ENCODE measurements at regions not wholly inside any gene's neighbourhood (a gene's known extent, or its start where the extent isn't known, plus 50 kb on each side); places are given as distances from the start of the nearest gene placed in this dataset.
"Not testable (repeated sequence)": the region's sequence is repeated elsewhere in the genome, so short reads cannot be mapped to it uniquely, and the experiment has no call there.

DNA sequence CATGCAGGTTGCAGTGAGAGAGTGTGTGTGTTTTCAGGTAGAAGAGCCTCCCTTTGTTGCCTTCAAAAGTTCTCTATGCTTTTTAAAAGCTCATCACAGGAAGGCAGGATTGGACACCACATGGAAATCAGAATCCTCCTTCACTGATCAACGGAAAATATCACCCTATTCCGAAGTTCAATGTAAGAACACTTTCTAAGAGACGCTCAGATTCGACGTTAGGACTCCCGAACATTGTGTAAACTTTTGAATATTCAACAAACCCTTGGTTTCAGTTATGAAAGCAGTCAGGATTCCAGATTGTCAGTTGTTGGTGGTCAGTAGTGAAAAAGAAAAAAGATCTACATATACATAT is 561.4 kb upstream of the ID2 start:
- no peaks in the 10 kb centered on the region for H3K36me3 ChIP-seq (ENCODE audit: control insufficient read depth, insufficient read depth, low read length)
- WGBS (ENCODE audit: insufficient coverage, low lambda C conversion rate), result 43% methylated on average over 6 of the region's 6 CpGs
- peaks cover 51% of the 10 kb centered on the region for H3K4me1 ChIP-seq (ENCODE audit: control insufficient read depth, insufficient read depth, low read length)
- no peaks in the 10 kb centered on the region for H3K9me3 ChIP-seq (ENCODE audit: control insufficient read depth, low read depth, low read length)
- H3K27ac ChIP-seq (ENCODE audit: low read length), result peak overlapping the region; percentile 95
- no peaks in the 10 kb centered on the region for H3K27me3 ChIP-seq (ENCODE audit: control insufficient read depth, insufficient read depth, low read length)
- no peak overlapping the region for H3K4me3 ChIP-seq (ENCODE audit: low read length)
- no peak for DNase-seq

DNA sequence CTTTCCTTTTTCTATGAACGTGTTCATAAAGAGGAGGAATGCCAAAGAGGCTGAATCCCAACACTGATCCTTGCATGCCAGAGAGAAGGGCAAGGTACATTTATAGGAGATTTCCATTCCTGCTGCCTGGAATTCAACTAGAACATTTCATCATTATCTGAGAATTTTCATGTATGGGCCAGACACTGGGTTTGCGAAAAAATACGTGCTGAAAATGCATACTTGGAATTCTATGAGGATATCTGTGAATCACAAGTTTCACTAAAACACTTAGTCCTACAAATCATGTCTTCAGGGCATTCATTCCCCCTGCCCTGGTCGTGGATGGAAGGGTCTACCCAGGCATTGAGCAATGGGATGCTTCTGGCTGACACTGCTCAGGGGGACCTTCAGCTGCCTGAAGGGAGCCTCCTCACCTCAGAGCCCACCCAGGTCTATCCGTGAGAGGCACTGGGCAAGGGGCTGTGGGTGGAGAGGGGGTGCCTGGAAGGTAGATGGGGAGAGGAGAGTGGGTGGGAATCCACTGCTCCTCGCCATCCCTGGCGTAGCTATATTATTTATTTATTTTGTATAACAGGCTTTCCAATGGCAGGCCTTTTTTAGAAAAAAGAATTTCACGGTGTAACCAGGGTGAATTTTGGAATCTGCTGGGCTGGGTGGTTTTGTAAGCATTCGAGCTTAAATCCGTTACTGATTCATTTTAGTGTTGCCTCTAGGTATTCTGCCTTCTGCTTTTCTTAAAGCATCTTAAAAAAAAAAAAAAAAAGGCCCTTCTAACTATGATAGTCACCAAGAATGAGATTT is 560.6 kb upstream of the ID2 start:
- DNase-seq, result peak in 1 of 2 donors; percentile 58
- no peaks in the 10 kb centered on the region for H3K36me3 ChIP-seq (ENCODE audit: control insufficient read depth, insufficient read depth, low read length)
- H3K4me1 ChIP-seq (ENCODE audit: control insufficient read depth, insufficient read depth, low read length), result peaks cover 47% of the 10 kb centered on the region
- no peak overlapping the region for H3K4me3 ChIP-seq (ENCODE audit: low read length)
- no CpG with 5 or more reads among the region's 10 CpGs for WGBS (ENCODE audit: insufficient coverage, low lambda C conversion rate)
- no peaks in the 10 kb centered on the region for H3K27me3 ChIP-seq (ENCODE audit: control insufficient read depth, insufficient read depth, low read length)
- peak overlapping the region; percentile 95 for H3K27ac ChIP-seq (ENCODE audit: low read length)
- no peaks in the 10 kb centered on the region for H3K9me3 ChIP-seq (ENCODE audit: control insufficient read depth, low read depth, low read length)

DNA sequence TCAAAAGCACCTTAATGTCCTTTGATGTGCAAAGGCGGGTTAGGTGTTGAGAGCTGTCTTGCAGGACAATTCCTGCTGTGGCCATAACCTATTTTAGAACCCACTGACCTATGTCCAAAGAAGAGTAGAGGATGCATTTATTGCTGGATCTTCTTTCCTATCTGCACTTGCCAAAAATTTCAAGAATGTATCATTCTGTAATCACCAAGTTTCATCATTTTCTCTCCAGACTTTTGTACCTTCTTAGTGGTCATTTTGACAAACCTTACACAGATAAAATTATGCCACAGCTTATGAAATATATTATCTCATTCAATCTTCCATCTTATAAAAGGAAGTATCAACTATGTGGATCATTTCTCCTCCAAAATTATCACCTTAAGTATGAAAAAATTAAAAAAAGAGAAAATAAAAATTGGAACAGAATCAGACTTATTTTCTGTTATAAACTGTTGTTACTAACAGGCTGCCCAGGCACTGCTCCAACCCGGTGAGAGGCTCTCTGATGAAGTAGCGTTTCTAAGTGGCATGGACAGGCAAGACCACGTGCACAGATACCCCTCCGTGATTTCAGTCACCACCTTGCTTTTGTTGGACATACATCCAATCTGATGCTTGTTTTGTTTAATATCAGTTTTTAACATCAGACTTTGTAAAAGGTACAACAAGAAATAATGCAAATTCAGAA is 559.9 kb upstream of the ID2 start:
- no peaks in the 10 kb centered on the region for H3K27me3 ChIP-seq (ENCODE audit: control insufficient read depth, insufficient read depth, low read length)
- H3K4me3 ChIP-seq (ENCODE audit: low read length), result no peak overlapping the region
- no peaks in the 10 kb centered on the region for H3K9me3 ChIP-seq (ENCODE audit: control insufficient read depth, low read depth, low read length)
- DNase-seq, result no peak
- peaks cover 47% of the 10 kb centered on the region for H3K4me1 ChIP-seq (ENCODE audit: control insufficient read depth, insufficient read depth, low read length)
- no peaks in the 10 kb centered on the region for H3K36me3 ChIP-seq (ENCODE audit: control insufficient read depth, insufficient read depth, low read length)
- no peak overlapping the region for H3K27ac ChIP-seq (ENCODE audit: low read length)
- no CpG with 5 or more reads among the region's 5 CpGs for WGBS (ENCODE audit: insufficient coverage, low lambda C conversion rate)

DNA sequence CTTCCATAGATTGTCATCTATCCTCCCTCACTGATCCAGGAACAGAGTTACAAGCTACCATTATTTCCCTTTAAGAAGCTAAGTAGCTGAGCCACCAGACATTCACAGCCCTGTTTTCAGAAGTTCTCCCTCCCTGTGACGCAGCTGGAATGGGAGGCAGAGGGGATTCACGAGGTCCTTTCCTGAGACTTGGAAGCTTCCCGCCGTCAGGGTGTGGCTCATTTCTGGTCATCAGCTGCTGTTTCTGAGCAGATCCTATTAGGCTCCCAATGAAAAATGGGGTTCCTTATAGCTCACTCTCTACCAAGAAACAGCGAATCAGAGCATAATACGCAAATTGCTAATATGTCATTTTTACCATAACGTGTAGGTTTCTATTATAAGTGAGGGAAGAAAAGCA is 559.3 kb upstream of the ID2 start:
- H3K4me1 ChIP-seq (ENCODE audit: control insufficient read depth, insufficient read depth, low read length), result peaks cover 48% of the 10 kb centered on the region
- H3K4me3 ChIP-seq (ENCODE audit: low read length), result no peak overlapping the region
- H3K27ac ChIP-seq (ENCODE audit: low read length), result no peak overlapping the region
- H3K36me3 ChIP-seq (ENCODE audit: control insufficient read depth, insufficient read depth, low read length), result no peaks in the 10 kb centered on the region
- no peaks in the 10 kb centered on the region for H3K9me3 ChIP-seq (ENCODE audit: control insufficient read depth, low read depth, low read length)
- no peak for DNase-seq
- WGBS (ENCODE audit: insufficient coverage, low lambda C conversion rate), result no CpG with 5 or more reads among the region's 7 CpGs
- no peaks in the 10 kb centered on the region for H3K27me3 ChIP-seq (ENCODE audit: control insufficient read depth, insufficient read depth, low read length)

DNA sequence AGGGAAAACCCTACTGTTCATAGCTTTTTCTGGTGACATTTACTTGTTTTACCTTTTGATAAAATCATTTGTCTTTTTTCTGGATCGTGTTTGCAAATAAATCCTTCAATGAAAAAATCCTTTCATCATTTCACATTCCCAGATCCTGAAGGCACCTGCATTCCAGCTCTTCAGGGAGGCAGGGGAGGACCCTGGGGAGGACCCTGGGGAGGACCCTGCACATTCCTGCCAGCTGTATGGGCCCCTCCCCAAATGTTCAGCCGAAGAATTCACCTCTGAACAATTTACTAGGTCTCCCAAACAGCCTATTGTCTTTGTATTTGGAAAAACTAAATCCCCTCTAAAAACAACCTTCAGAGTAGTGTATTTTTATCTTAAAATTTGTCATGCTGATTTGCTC is 558.4 kb upstream of the ID2 start:
- no peak overlapping the region for H3K4me3 ChIP-seq (ENCODE audit: low read length)
- H3K36me3 ChIP-seq (ENCODE audit: control insufficient read depth, insufficient read depth, low read length), result no peaks in the 10 kb centered on the region
- no peaks in the 10 kb centered on the region for H3K9me3 ChIP-seq (ENCODE audit: control insufficient read depth, low read depth, low read length)
- no peak overlapping the region for H3K27ac ChIP-seq (ENCODE audit: low read length)
- DNase-seq, result no peak
- no peaks in the 10 kb centered on the region for H3K27me3 ChIP-seq (ENCODE audit: control insufficient read depth, insufficient read depth, low read length)
- WGBS (ENCODE audit: insufficient coverage, low lambda C conversion rate), result no CpG with 5 or more reads among the region's 2 CpGs
- H3K4me1 ChIP-seq (ENCODE audit: control insufficient read depth, insufficient read depth, low read length), result peaks cover 42% of the 10 kb centered on the region

DNA sequence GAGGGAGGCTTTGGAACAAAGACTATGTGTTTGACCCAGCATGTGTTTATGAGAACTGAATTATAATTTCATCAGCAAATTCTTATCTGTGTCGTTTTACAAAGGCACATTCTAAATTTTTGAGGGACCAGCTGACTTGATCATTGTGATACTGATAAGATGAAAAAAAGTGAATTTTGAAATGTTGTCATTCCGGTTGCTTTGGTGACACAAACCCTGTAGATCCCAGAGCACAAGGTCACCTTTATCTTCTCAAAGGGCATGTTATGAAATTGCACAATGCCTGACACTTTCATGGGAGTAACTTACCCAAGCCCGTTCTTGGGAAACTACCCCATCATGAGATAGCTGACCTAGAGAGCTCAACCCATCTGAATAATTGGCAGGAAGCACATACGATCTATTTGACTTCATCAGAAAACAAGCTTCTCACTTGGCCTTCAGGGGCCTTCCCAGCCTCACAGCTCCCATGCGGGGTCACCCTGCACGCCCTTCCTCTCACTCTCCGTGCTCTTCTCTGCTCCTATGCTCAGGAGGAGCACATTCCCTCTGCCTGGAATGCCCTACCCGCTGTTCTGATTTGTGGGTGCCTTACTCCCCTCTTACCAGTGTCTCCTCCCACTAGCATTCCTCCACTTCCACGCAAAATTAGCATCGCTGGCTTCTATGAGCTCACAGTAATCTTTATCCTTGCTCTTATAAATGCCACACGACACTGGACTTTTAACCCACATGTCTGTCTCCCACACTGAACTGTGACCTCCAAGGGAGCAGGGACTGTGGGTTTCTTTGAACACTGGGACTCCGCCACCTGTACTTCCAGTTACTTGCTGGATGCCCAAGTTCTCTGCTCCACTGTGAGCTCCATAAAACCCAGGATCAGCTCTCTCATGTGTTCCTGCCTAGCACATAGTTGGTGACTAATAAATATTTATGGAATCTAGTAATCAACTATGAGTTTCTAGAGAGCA is 555.8 kb upstream of the ID2 start:
- Histone ChIP-seq H3K4me1 (ENCODE audit: control insufficient read depth, insufficient read depth, low read length) (peaks cover 21% of the 10 kb centered on the region), H3K27me3 (ENCODE audit: control insufficient read depth, insufficient read depth, low read length) (no peaks in the 10 kb centered on the region), H3K4me3 (ENCODE audit: low read length) (no peak overlapping the region), H3K9me3 (ENCODE audit: control insufficient read depth, low read depth, low read length) (no peaks in the 10 kb centered on the region), H3K36me3 (ENCODE audit: control insufficient read depth, insufficient read depth, low read length) (no peaks in the 10 kb centered on the region), H3K27ac (ENCODE audit: low read length) (peak overlapping the region; percentile 78)
- WGBS (ENCODE audit: insufficient coverage, low lambda C conversion rate), result 66% methylated on average over 6 of the region's 12 CpGs
- peak; percentile 90 to 94 for DNase-seq

DNA sequence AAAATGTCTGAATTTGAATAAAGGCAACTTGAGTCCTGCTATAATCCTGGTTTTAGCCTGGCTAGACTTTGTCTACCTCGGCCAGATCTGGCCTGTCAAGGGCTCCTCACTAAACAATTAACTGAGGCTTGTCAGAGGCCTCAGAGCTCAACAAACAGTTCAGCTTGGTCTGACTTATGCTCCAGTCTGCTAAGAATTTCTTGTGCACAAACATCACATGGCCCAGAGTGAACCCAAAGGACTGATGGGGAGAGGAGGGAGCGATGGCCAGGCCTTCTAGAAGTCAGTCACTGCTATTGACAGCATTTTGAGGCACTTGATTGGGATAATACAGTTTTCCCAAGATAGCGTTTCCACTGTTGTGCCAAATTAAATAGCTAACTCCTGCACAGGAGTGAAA is 555.1 kb upstream of the ID2 start:
- no peak overlapping the region for H3K4me3 ChIP-seq (ENCODE audit: low read length)
- no peaks in the 10 kb centered on the region for H3K36me3 ChIP-seq (ENCODE audit: control insufficient read depth, insufficient read depth, low read length)
- no peaks in the 10 kb centered on the region for H3K9me3 ChIP-seq (ENCODE audit: control insufficient read depth, low read depth, low read length)
- H3K27ac ChIP-seq (ENCODE audit: low read length), result peak overlapping the region; percentile 78
- no peaks in the 10 kb centered on the region for H3K27me3 ChIP-seq (ENCODE audit: control insufficient read depth, insufficient read depth, low read length)
- H3K4me1 ChIP-seq (ENCODE audit: control insufficient read depth, insufficient read depth, low read length), result peaks cover 16% of the 10 kb centered on the region
- no peak for DNase-seq
- WGBS (ENCODE audit: insufficient coverage, low lambda C conversion rate), result no CpG with 5 or more reads among the region's 3 CpGs

DNA sequence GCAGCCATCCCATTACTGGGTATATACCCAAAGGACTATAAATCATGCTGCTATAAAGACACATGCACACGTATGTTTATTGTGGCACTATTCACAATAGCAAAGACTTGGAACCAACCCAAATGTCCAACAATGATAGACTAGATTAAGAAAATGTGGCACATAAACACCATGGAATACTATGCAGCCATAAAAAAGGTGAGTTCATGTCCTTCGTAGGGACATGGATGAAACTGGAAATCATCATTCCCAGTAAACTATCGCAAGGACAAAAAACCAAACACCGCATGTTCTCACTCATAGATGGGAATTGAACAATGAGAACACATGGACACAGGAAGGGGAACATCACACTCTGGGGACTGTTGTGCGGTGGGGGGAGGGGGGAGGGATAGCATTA is 550.4 kb upstream of the ID2 start:
- peaks cover 22% of the 10 kb centered on the region for H3K4me1 ChIP-seq (ENCODE audit: control insufficient read depth, insufficient read depth, low read length)
- H3K27me3 ChIP-seq (ENCODE audit: control insufficient read depth, insufficient read depth, low read length); H3K9me3 ChIP-seq (ENCODE audit: control insufficient read depth, low read depth, low read length); H3K36me3 ChIP-seq (ENCODE audit: control insufficient read depth, insufficient read depth, low read length); DNase-seq; H3K27ac ChIP-seq (ENCODE audit: low read length); H3K4me3 ChIP-seq (ENCODE audit: low read length): not testable (repeated sequence)
- WGBS (ENCODE audit: insufficient coverage, low lambda C conversion rate), result no CpG with 5 or more reads among the region's 5 CpGs

DNA sequence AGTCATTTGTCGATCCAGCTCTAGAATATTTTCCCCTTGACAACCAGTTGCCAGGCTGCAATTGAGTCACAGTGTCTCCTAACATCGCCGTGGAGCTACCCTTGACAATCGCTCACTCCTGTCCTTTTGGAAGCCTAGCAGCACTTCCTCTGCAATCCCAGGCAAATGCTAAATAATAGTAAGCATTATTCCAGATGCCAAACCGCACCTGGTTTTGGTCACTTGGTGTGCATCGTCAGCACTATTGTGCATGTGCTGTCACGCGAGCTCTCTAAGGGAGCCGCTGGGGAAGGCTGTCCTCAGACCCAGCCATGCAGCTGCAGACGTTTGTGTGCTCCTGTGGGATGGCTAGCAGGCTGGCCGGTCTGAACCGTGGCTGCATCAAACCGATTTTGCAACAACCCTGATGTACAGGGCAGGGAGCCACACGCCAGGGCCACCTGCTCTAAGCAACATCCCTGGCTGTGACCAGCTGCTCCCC is 549.5 kb upstream of the ID2 start:
- no peaks in the 10 kb centered on the region for H3K36me3 ChIP-seq (ENCODE audit: control insufficient read depth, insufficient read depth, low read length)
- peaks cover 16% of the 10 kb centered on the region for H3K4me1 ChIP-seq (ENCODE audit: control insufficient read depth, insufficient read depth, low read length)
- no CpG with 5 or more reads among the region's 14 CpGs for WGBS (ENCODE audit: insufficient coverage, low lambda C conversion rate)
- H3K27ac ChIP-seq (ENCODE audit: low read length), result no peak overlapping the region
- DNase-seq, result no peak
- no peaks in the 10 kb centered on the region for H3K9me3 ChIP-seq (ENCODE audit: control insufficient read depth, low read depth, low read length)
- no peak overlapping the region for H3K4me3 ChIP-seq (ENCODE audit: low read length)
- no peaks in the 10 kb centered on the region for H3K27me3 ChIP-seq (ENCODE audit: control insufficient read depth, insufficient read depth, low read length)

DNA sequence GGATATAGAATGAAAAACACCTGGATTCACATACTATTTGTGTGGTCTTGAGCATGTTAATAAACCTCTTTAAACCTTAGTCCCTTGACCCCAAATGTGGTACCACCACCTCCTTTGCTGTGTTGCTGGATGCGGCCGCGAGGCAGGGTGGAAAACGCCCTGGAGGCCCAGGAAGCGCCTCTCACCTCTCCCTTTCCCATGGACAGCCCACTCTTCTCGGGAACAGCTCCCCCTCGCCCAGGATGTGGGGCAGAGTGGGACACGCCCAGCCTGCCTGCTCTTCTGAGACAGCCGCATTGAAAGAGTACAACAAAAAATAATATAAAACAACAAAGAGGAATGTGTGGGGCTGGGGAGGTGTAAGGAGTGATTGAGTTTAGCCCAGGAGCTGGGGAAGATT is 549.0 kb upstream of the ID2 start:
- Histone ChIP-seq H3K4me3 (ENCODE audit: low read length) (no peak overlapping the region), H3K27ac (ENCODE audit: low read length) (no peak overlapping the region), H3K36me3 (ENCODE audit: control insufficient read depth, insufficient read depth, low read length) (no peaks in the 10 kb centered on the region), H3K27me3 (ENCODE audit: control insufficient read depth, insufficient read depth, low read length) (no peaks in the 10 kb centered on the region), H3K9me3 (ENCODE audit: control insufficient read depth, low read depth, low read length) (no peaks in the 10 kb centered on the region), H3K4me1 (ENCODE audit: control insufficient read depth, insufficient read depth, low read length) (peaks cover 16% of the 10 kb centered on the region)
- no CpG with 5 or more reads among the region's 9 CpGs for WGBS (ENCODE audit: insufficient coverage, low lambda C conversion rate)
- no peak for DNase-seq
